Breast epithelium (tissue), 4 donors: ENCODE measurements at regions not wholly inside any gene's neighbourhood (a gene's known extent, or its start where the extent isn't known, plus 50 kb on each side); places are given as distances from the start of the nearest gene placed in this dataset.

Experiments
- DNase-seq, 2 donors: peaks; one replicate each; pipeline ENCODE4 v3.0.0-alpha.2; 2019; ENCODE audit warnings: low spot score in 2 of 2
- H3K27ac ChIP-seq, 2 donors: fragments of 200-600 bp; sonication (generic) in 1 of 2; one replicate each; pipeline ENCODE4 v1.5.1; 2016 to 2019; ENCODE audit warnings: mild to moderate bottlenecking in 1 of 2
- H3K27me3 ChIP-seq, 2 donors: fragments of 200-600 bp; sonication (generic) in 1 of 2; one replicate each; pipeline versions ENCODE4 v1.5.1 to v1.6.0; 2017 to 2019; ENCODE audit warnings: control low read depth in 1 of 2, mild to moderate bottlenecking in 1 of 2
- H3K36me3 ChIP-seq: fragments of 200-600 bp; one replicate; pipeline ENCODE4 v1.5.1; 2019
- H3K4me1 ChIP-seq, 2 donors: fragments of 200-600 bp; sonication (generic); one replicate each; pipeline ENCODE4 v1.5.1; 2016 to 2019; ENCODE audit warnings: control low read depth in 1 of 2
- H3K4me3 ChIP-seq, 3 donors: fragments of 200-600 bp; sonication (generic); 1 replicate in 2 of 3; 2 replicates in 1 of 3; pipeline ENCODE4 v1.5.1; 2016 to 2019; ENCODE audit warnings: mild to moderate bottlenecking in 3 of 3, moderate library complexity in 2 of 3
- H3K9me3 ChIP-seq, 2 donors: fragments of 200-600 bp; sonication (generic) in 1 of 2; one replicate each; pipeline ENCODE4 v1.5.1; 2016 to 2019; ENCODE audit warnings: control low read depth in 1 of 2
- POLR2A ChIP-seq: fragments of 450-650 bp; IDR thresholded peaks from one replicate; pipeline ENCODE4 v1.6.1; 2016; ENCODE audit warnings: antibody characterized with exemption, mild to moderate bottlenecking, moderate library complexity
- POLR2AphosphoS5 ChIP-seq, 3 donors: sonication (generic); formaldehyde crosslinking; IDR thresholded peaks; one replicate each; pipeline ENCODE4 v1.6.1; 2017; ENCODE audit warnings: antibody characterized with exemption in 3 of 3
- intact Hi-C: fragments of 100-400 bp; cut with DNase I; formaldehyde crosslinking; loops from one replicate; pipeline ENCODE4 v1.15.1; 2023; ENCODE audit warnings: low total_unique reads
- TF ChIP-seq, protein P1 (sequence below), 3 donors: fragments of 450-650 bp; IDR thresholded peaks; one replicate each; pipeline ENCODE4 v1.5.1; 2016 to 2017; ENCODE audit warnings: antibody characterized with exemption in 3 of 3, mild to moderate bottlenecking in 3 of 3, moderate library complexity in 3 of 3

DNA sequence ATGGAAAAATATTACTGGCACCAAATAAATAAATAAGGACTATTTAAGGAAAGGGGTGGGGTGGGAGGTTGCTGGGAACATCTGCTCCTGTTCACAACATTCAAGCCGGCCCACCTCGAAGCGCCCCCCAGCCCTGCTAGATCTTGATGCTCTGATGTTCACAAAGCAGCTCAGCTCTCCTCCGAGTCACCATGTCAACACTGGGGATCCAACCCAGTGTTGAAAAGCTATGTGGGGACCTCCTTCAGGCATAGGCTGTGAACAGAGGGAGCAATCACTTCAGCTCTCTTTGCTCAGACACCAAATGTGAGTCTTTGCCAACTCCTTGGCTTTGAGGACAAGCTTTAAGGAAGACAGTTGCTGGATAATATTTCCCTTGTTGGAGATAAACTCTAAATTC is 176.8 kb upstream of the NT5E start:
- Histone ChIP-seq H3K9me3 (peaks cover 0 to 5% of the 10 kb centered on the region in 2 donors), H3K4me1 (no peaks in the 10 kb centered on the region), H3K4me3 (no peak overlapping the region), H3K27ac (no peak overlapping the region), H3K27me3 (no peaks in the 10 kb centered on the region), H3K36me3 (no peaks in the 10 kb centered on the region)
- DNase-seq: no peak
- no peak for TF ChIP-seq POLR2A
- no peak for TF ChIP-seq POLR2AphosphoS5 (IDR thresholded peaks at IDR 0.05)
- TF ChIP-seq, protein P1, sequence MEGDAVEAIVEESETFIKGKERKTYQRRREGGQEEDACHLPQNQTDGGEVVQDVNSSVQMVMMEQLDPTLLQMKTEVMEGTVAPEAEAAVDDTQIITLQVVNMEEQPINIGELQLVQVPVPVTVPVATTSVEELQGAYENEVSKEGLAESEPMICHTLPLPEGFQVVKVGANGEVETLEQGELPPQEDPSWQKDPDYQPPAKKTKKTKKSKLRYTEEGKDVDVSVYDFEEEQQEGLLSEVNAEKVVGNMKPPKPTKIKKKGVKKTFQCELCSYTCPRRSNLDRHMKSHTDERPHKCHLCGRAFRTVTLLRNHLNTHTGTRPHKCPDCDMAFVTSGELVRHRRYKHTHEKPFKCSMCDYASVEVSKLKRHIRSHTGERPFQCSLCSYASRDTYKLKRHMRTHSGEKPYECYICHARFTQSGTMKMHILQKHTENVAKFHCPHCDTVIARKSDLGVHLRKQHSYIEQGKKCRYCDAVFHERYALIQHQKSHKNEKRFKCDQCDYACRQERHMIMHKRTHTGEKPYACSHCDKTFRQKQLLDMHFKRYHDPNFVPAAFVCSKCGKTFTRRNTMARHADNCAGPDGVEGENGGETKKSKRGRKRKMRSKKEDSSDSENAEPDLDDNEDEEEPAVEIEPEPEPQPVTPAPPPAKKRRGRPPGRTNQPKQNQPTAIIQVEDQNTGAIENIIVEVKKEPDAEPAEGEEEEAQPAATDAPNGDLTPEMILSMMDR (IDR thresholded peaks at IDR 0.05): no peak
- intact Hi-C loops: no loop called here

DNA sequence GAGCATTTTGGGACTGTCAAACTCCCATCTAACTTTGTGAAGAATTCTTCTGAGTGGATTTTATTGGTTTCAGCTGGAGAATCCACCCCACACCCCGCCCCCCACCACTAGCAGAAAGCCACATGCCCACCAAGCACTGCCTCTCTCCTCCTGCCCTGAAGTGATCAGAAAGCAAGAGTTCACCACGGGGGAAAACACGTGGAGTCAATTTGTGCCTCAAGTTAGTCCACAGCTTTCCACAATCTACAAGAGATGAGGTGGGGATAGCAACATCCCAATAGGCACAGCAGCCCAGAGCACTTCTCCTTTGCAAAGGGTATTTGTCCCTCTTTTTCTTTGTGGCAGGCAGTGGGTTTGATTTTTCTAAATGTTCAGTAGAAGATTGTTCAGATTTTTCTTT is 177.3 kb upstream of the NT5E start:
- no peak for DNase-seq
- Histone ChIP-seq H3K27ac (no peak overlapping the region), H3K9me3 (peaks cover 0 to 9% of the 10 kb centered on the region in 2 donors), H3K4me1 (no peaks in the 10 kb centered on the region), H3K4me3 (no peak overlapping the region), H3K36me3 (no peaks in the 10 kb centered on the region), H3K27me3 (no peaks in the 10 kb centered on the region)
- intact Hi-C loops: no loop called here
- TF ChIP-seq POLR2A: no peak
- no peak for TF ChIP-seq POLR2AphosphoS5 (IDR thresholded peaks at IDR 0.05)
- TF ChIP-seq, protein P1 (IDR thresholded peaks at IDR 0.05): no peak

DNA sequence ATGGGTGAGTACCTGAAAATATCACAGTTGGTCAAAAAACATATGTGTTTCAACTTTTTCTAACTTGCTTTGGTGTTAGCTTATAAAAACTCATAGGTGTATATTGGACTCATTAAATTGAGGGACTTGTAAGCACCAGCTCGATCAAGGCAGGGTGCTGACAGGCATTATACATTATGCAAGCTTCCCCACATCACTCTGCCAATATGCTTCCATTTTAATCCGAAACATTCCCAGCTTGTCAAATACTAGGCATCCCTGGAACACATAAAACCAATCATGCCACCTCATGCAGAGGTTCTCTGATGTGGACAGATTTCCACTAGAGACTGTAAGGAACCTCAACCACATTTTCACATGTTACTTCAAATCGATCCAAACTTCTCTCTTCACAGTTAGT is 187.3 kb upstream of the NT5E start:
- H3K4me3 ChIP-seq: no peak overlapping the region
- H3K36me3 ChIP-seq: no peaks in the 10 kb centered on the region
- TF ChIP-seq POLR2A (no peak), POLR2AphosphoS5 (IDR thresholded peaks at IDR 0.05) (no peak)
- TF ChIP-seq, protein P1 (IDR thresholded peaks at IDR 0.05): no peak
- H3K27me3 ChIP-seq: no peaks in the 10 kb centered on the region
- no peak overlapping the region for H3K27ac ChIP-seq
- H3K9me3 ChIP-seq: peaks cover 0 to 12% of the 10 kb centered on the region in 2 donors
- H3K4me1 ChIP-seq: no peaks in the 10 kb centered on the region
- no peak for DNase-seq
- intact Hi-C loops: no loop called here

DNA sequence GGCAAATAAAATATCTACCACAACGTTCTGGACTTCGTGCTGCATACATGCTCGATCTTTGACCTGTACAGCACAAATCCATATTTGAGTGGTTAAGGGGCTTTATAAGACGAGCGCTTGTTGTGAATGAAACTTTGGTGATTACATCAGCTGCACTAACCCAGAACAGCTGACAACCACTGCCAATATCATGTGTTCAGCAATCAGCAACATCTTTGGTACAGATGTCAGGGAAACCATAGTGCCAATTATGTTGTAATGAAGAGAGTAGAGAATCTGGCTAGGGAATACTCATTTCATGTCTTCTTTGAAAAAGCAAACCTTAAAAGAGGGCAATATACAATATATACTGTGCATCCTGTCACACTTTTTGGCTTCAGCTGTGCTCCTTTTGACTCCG is 188.6 kb upstream of the NT5E start:
- no peak for TF ChIP-seq POLR2AphosphoS5 (IDR thresholded peaks at IDR 0.05)
- TF ChIP-seq, protein P1 (IDR thresholded peaks at IDR 0.05): no peak
- no peak for DNase-seq
- H3K36me3 ChIP-seq: no peaks in the 10 kb centered on the region
- peaks cover 0 to 7% of the 10 kb centered on the region in 2 donors for H3K9me3 ChIP-seq
- intact Hi-C loops: no loop called here
- H3K4me3 ChIP-seq: no peak overlapping the region
- no peaks in the 10 kb centered on the region for H3K27me3 ChIP-seq
- H3K27ac ChIP-seq: no peak overlapping the region
- no peaks in the 10 kb centered on the region for H3K4me1 ChIP-seq

DNA sequence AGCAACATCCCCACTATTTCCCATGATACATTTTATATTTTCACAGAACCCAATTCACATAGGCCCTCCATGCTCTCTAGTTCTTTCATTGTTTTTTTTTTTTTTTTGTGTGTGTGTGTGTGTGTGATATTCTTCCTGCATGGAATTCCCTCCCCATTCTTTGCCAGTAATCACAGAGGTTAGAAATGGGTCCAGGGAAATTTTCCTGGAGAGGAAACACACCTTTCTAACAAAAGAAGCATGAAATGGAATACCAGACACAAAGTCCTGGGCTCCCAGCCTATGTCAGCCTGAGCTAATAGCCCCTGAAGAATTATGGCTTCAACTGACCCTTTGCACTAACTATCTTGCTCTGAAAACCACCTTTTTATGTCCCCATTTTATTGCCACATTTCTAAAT is 194.2 kb upstream of the NT5E start:
- no peaks in the 10 kb centered on the region for H3K4me1 ChIP-seq
- intact Hi-C loops: no loop called here
- H3K36me3 ChIP-seq: no peaks in the 10 kb centered on the region
- H3K27me3 ChIP-seq: no peaks in the 10 kb centered on the region
- H3K9me3 ChIP-seq: peaks cover 5 to 10% of the 10 kb centered on the region in 2 donors
- H3K4me3 ChIP-seq: no peak overlapping the region
- TF ChIP-seq POLR2AphosphoS5 (IDR thresholded peaks at IDR 0.05): no peak
- TF ChIP-seq POLR2A: no peak
- TF ChIP-seq, protein P1 (IDR thresholded peaks at IDR 0.05): no peak
- no peak overlapping the region for H3K27ac ChIP-seq
- no peak for DNase-seq
